Liver (tissue), 8 donors: ENCODE measurements at regions not wholly inside any gene's neighbourhood (a gene's known extent, or its start where the extent isn't known, plus 50 kb on each side); places are given as distances from the start of the nearest gene placed in this dataset.

Source experiments
- DNase-seq: peaks from one replicate; pipeline ENCODE4 v3.0.0-alpha.2; 2017; ENCODE audit warnings: low spot score
- H3K27ac ChIP-seq, 2 donors: one replicate each; pipeline ENCODE4 v1.7.0; 2013; ENCODE audit warnings: inconsistent platforms in 2 of 2, low read length in 2 of 2, control low read depth in 1 of 2, low read depth in 1 of 2, mild to moderate bottlenecking in 1 of 2
- H3K27me3 ChIP-seq, 4 donors: one replicate each; pipeline versions ENCODE4 v1.6.1 to v1.7.0; 2013; ENCODE audit warnings: low read length in 3 of 4, inconsistent platforms in 1 of 4, mild to moderate bottlenecking in 1 of 4, moderate library complexity in 1 of 4; ENCODE audit not compliant: control insufficient read depth in 4 of 4, insufficient read depth in 4 of 4
- H3K36me3 ChIP-seq, 4 donors: one replicate each; pipeline versions ENCODE4 v1.6.1 to v1.7.0; 2013; ENCODE audit warnings: low read length in 3 of 4, mild to moderate bottlenecking in 3 of 4, low read depth in 1 of 4, moderate library complexity in 1 of 4; ENCODE audit not compliant: control insufficient read depth in 4 of 4, insufficient read depth in 3 of 4
- H3K4me1 ChIP-seq, 4 donors: one replicate each; pipeline versions ENCODE4 v1.6.1 to v1.7.0; 2013; ENCODE audit warnings: low read length in 3 of 4, mild to moderate bottlenecking in 3 of 4, moderate library complexity in 1 of 4; ENCODE audit not compliant: control insufficient read depth in 4 of 4, insufficient read depth in 4 of 4
- H3K4me3 ChIP-seq, 3 donors: one replicate each; pipeline versions ENCODE4 v1.6.1 to v1.7.0; 2013; ENCODE audit warnings: low read length in 3 of 3, control low read depth in 1 of 3, low read depth in 1 of 3, mild to moderate bottlenecking in 1 of 3
- H3K9ac ChIP-seq, 2 donors: one replicate each; pipeline ENCODE4 v1.7.0; 2013; ENCODE audit warnings: low read length in 2 of 2, mild to moderate bottlenecking in 2 of 2, moderate library complexity in 2 of 2, control low read depth in 1 of 2, low read depth in 1 of 2
- H3K9me3 ChIP-seq, 4 donors: one replicate each; pipeline versions ENCODE4 v1.6.1 to v1.7.0; 2013; ENCODE audit warnings: low read length in 3 of 4; ENCODE audit not compliant: control insufficient read depth in 4 of 4
- ATF3 ChIP-seq: IDR thresholded peaks from 2 replicates; pipeline ENCODE4 v1.6.1; 2016; ENCODE audit warnings: antibody characterized with exemption
- CTCF ChIP-seq: fragments of 150-350 bp; IDR thresholded peaks from 2 replicates; pipeline ENCODE4 v1.5.1; 2017; ENCODE audit warnings: improper control_type of control experiment, low read depth, low read length; ENCODE audit not compliant: missing input control
- FOXA1 ChIP-seq: IDR thresholded peaks from 2 replicates; pipeline ENCODE4 v1.6.1; 2016; ENCODE audit warnings: antibody characterized with exemption
- FOXA2 ChIP-seq: IDR thresholded peaks from 2 replicates; pipeline ENCODE4 v1.6.1; 2016; ENCODE audit warnings: antibody characterized with exemption
- GABPA ChIP-seq, 2 donors: IDR thresholded peaks in 1 of 2; conservative IDR thresholded peaks in 1 of 2; 2 replicates each; pipeline ENCODE4 v1.6.1; 2016; ENCODE audit warnings: antibody characterized with exemption in 2 of 2, mild to moderate bottlenecking in 1 of 2, moderate library complexity in 1 of 2
- HNF4A ChIP-seq, 2 donors: conservative IDR thresholded peaks; 2 replicates each; pipeline ENCODE4 v1.6.1; 2016; ENCODE audit warnings: antibody characterized with exemption in 2 of 2, mild to moderate bottlenecking in 2 of 2
- HNF4G ChIP-seq: IDR thresholded peaks from 2 replicates; pipeline ENCODE4 v1.6.1; 2016; ENCODE audit warnings: antibody characterized with exemption
- MAX ChIP-seq: IDR thresholded peaks from 2 replicates; pipeline ENCODE4 v1.6.1; 2016; ENCODE audit warnings: antibody characterized with exemption
- NR2F2 ChIP-seq: IDR thresholded peaks from 2 replicates; pipeline ENCODE4 v1.6.1; 2016; ENCODE audit warnings: antibody characterized with exemption
- RAD21 ChIP-seq, 2 donors: IDR thresholded peaks; 2 replicates each; pipeline ENCODE4 v1.6.1; 2016; ENCODE audit warnings: antibody characterized with exemption in 2 of 2, mild to moderate bottlenecking in 2 of 2
- REST ChIP-seq: IDR thresholded peaks from 2 replicates; pipeline ENCODE4 v1.6.1; 2016; ENCODE audit warnings: antibody characterized with exemption, mild to moderate bottlenecking
- RXRA ChIP-seq, 2 donors: IDR thresholded peaks; 2 replicates each; pipeline ENCODE4 v1.6.1; 2017 to 2018; ENCODE audit warnings: antibody characterized with exemption in 2 of 2, mild to moderate bottlenecking in 1 of 2
- SP1 ChIP-seq: IDR thresholded peaks from 2 replicates; pipeline ENCODE4 v1.6.1; 2018; ENCODE audit warnings: antibody characterized with exemption, mild to moderate bottlenecking
- TAF1 ChIP-seq: conservative IDR thresholded peaks from 2 replicates; pipeline ENCODE4 v1.6.1; 2016; ENCODE audit warnings: antibody characterized with exemption, mild to moderate bottlenecking
- ZBTB33 ChIP-seq: IDR thresholded peaks from 2 replicates; pipeline ENCODE4 v1.6.1; 2016; ENCODE audit warnings: antibody characterized with exemption
- WGBS: extraction: QIAGEN DNeasy Blood & Tissue Kit; methylation state at CpG from one replicate; pipeline ENCODE4 v1.1.7; 2013; 5-methylcytosine and 5-hydroxymethylcytosine counted together
- donor health status: healthy.
- donor health status: healthy.
- donor health status: healthy.
- donor health status: healthy.
- donor health status: healthy.

GRCh38 chr11:133746663-133747306 is 98.5 kb downstream of the SPATA19 start:
- peaks cover 0 to 4% (median under 1%) of the 10 kb centered on the region in 4 donors for H3K27me3 ChIP-seq
- H3K4me3 ChIP-seq, result no peak overlapping the region
- no peaks in the 10 kb centered on the region for H3K36me3 ChIP-seq
- DNase-seq, result no peak
- WGBS, result 64% methylated on average over 18 of the region's 18 CpGs
- TF ChIP-seq ATF3 (no peak), FOXA2 (no peak), CTCF (no peak), HNF4G (no peak), ZBTB33 (no peak), SP1 (no peak)
- no peak overlapping the region for H3K9ac ChIP-seq
- H3K27ac ChIP-seq, result no peak overlapping the region
- H3K4me1 ChIP-seq, result no peaks in the 10 kb centered on the region
- H3K9me3 ChIP-seq, result peaks cover 0 to 2% (median 0%) of the 10 kb centered on the region in 4 donors

- H3K4me3 ChIP-seq, result no peak overlapping the region
- WGBS, result 69% methylated on average over 4 of the region's 4 CpGs
- no peak for DNase-seq
These were observed 99.5 kb downstream of the SPATA19 start for GRCh38 chr11:133745791-133746190.

More at GRCh38 chr11:133745791-133746190, 99.5 kb downstream of the SPATA19 start:
- peaks cover 0 to 2% (median 0%) of the 10 kb centered on the region in 4 donors for H3K9me3 ChIP-seq
- peaks cover 0 to 2% (median under 1%) of the 10 kb centered on the region in 4 donors for H3K27me3 ChIP-seq
- TF ChIP-seq REST (no peak), TAF1 (no peak), RXRA (IDR thresholded peaks at IDR 0.05) (no peak), ZBTB33 (no peak), MAX (no peak), GABPA (IDR thresholded peaks at IDR 0.05 in 1 of 2, conservative IDR thresholded peaks at IDR 0.05 in 1 of 2) (no peak), RAD21 (IDR thresholded peaks at IDR 0.05) (no peak), HNF4A (conservative IDR thresholded peaks at IDR 0.05) (no peak), NR2F2 (no peak), FOXA1 (no peak)
- no peak overlapping the region for H3K9ac ChIP-seq
- H3K4me1 ChIP-seq, result no peaks in the 10 kb centered on the region
- H3K27ac ChIP-seq, result no peak overlapping the region
- H3K36me3 ChIP-seq, result no peaks in the 10 kb centered on the region
